HEK293 (cell line): ENCODE measurements at regions not wholly inside any gene's neighbourhood (a gene's known extent, or its start where the extent isn't known, plus 50 kb on each side); places are given as distances from the start of the nearest gene placed in this dataset.

Source experiments
- CTCF ChIA-PET: fragments of 350-600 bp; formaldehyde crosslinking; extraction: SDS; loops from one replicate; lab custom pipeline; 2021; ENCODE audit warnings: antibody characterized with exemption; lab: Yijun Ruan, JAX
- POLR2A ChIA-PET: fragments of 300-600 bp; formaldehyde crosslinking; extraction: SDS; loops from one replicate; lab custom pipeline; 2020; ENCODE audit warnings: antibody characterized with exemption, inconsistent platforms; lab: Yijun Ruan, JAX
- H3K27ac ChIP-seq: fragments of 200-500 bp; sonication (Bioruptor generic); 2 replicates; pipeline ENCODE4 v1.5.1; 2014; ENCODE audit warnings: low read depth, low read length, control low read depth, inconsistent platforms; ENCODE audit errors: extremely low read depth
- H3K36me3 ChIP-seq, 2 experiments: fragments of 200-500 bp in 1 of 2; sonication (Bioruptor generic) in 1 of 2; 1 replicate in 1 of 2; 2 replicates in 1 of 2; pipeline ENCODE4 v1.5.1; 2014 to 2017; ENCODE audit warnings: inconsistent platforms in 2 of 2, low read length in 2 of 2; ENCODE audit not compliant: control insufficient read depth in 2 of 2, insufficient read depth in 1 of 2
- H3K4me1 ChIP-seq: fragments of 200-500 bp; sonication (Bioruptor generic); 2 replicates; pipeline ENCODE4 v1.5.1; 2014; ENCODE audit warnings: mild to moderate bottlenecking, low read length, inconsistent platforms; ENCODE audit not compliant: control insufficient read depth, insufficient read depth
- H3K4me3 ChIP-seq: 2 replicates; pipeline ENCODE4 v1.5.1; 2011; ENCODE audit warnings: low read depth, mild to moderate bottlenecking, control low read depth, low read length, moderate library complexity
- H3K9me3 ChIP-seq: fragments of 200-500 bp; sonication (Bioruptor generic); 2 replicates; pipeline ENCODE4 v1.5.1; 2014; ENCODE audit warnings: low read depth, low read length, inconsistent platforms; ENCODE audit not compliant: control insufficient read depth, insufficient read depth
- HOXD13 ChIP-seq: sonication (generic); formaldehyde crosslinking; IDR thresholded peaks from 2 replicates; pipeline ENCODE4 v1.8.0; 2022; ENCODE audit warnings: missing genetic modification reagents, borderline replicate concordance
- SCRT2 ChIP-seq: fragments of 450-650 bp; formaldehyde crosslinking; IDR thresholded peaks from 2 replicates; pipeline ENCODE4 v1.5.1; 2016; ENCODE audit warnings: missing biosample characterization, missing genetic modification characterization
- SP7 ChIP-seq: fragments of 450-650 bp; formaldehyde crosslinking; IDR thresholded peaks from 2 replicates; pipeline ENCODE4 v1.5.1; 2016; ENCODE audit warnings: missing biosample characterization, missing genetic modification characterization
- WT1 ChIP-seq: fragments of 450-650 bp; formaldehyde crosslinking; IDR thresholded peaks from 2 replicates; pipeline ENCODE4 v1.5.1; 2016; ENCODE audit warnings: missing biosample characterization, missing genetic modification characterization
- YY1 ChIP-seq: fragments of 450-650 bp; formaldehyde crosslinking; IDR thresholded peaks from 2 replicates; pipeline ENCODE4 v1.5.1; 2018; ENCODE audit warnings: missing biosample characterization, missing genetic modification characterization
- ZBTB8A ChIP-seq: fragments of 450-650 bp; formaldehyde crosslinking; IDR thresholded peaks from 2 replicates; pipeline ENCODE4 v1.5.1; 2016; ENCODE audit warnings: missing biosample characterization, missing genetic modification characterization
- ZFP37 ChIP-seq: fragments of 450-650 bp; formaldehyde crosslinking; IDR thresholded peaks from 2 replicates; pipeline ENCODE4 v1.5.1; 2016; ENCODE audit warnings: missing biosample characterization, missing genetic modification characterization
- ZNF132 ChIP-seq: fragments of 450-650 bp; formaldehyde crosslinking; IDR thresholded peaks from 2 replicates; pipeline ENCODE4 v1.5.1; 2017; ENCODE audit warnings: missing biosample characterization, missing genetic modification characterization, borderline replicate concordance
- ZNF423 ChIP-seq: fragments of 450-650 bp; formaldehyde crosslinking; IDR thresholded peaks from 2 replicates; pipeline ENCODE4 v1.5.1; 2016; ENCODE audit warnings: missing biosample characterization, missing genetic modification characterization
- ZNF48 ChIP-seq: fragments of 450-650 bp; formaldehyde crosslinking; IDR thresholded peaks from 2 replicates; pipeline ENCODE4 v1.5.1; 2016; ENCODE audit warnings: missing biosample characterization, missing genetic modification characterization
- ZNF501 ChIP-seq: fragments of 450-650 bp; formaldehyde crosslinking; IDR thresholded peaks from 2 replicates; pipeline ENCODE4 v1.5.1; 2016; ENCODE audit warnings: missing biosample characterization, missing genetic modification characterization
- ZNF518A ChIP-seq: fragments of 450-650 bp; formaldehyde crosslinking; conservative IDR thresholded peaks from 2 replicates; pipeline ENCODE4 v1.5.1; 2016; ENCODE audit warnings: low read depth, missing biosample characterization, missing genetic modification characterization
- ZNF530 ChIP-seq: fragments of 450-650 bp; formaldehyde crosslinking; IDR thresholded peaks from 2 replicates; pipeline ENCODE4 v1.5.1; 2016; ENCODE audit warnings: low read depth, missing biosample characterization, missing genetic modification characterization
- ZNF654 ChIP-seq: fragments of 450-650 bp; formaldehyde crosslinking; IDR thresholded peaks from 2 replicates; pipeline ENCODE4 v1.5.1; 2016; ENCODE audit warnings: low read depth, missing biosample characterization, missing genetic modification characterization
- ZNF670 ChIP-seq: fragments of 450-650 bp; formaldehyde crosslinking; IDR thresholded peaks from 2 replicates; pipeline ENCODE4 v1.5.1; 2016; ENCODE audit warnings: missing biosample characterization, missing genetic modification characterization, low read depth
- ZNF791 ChIP-seq: fragments of 450-650 bp; formaldehyde crosslinking; IDR thresholded peaks from 2 replicates; pipeline ENCODE4 v1.5.1; 2016; ENCODE audit warnings: missing biosample characterization, missing genetic modification characterization
- ZSCAN18 ChIP-seq: fragments of 450-650 bp; formaldehyde crosslinking; IDR thresholded peaks from 2 replicates; pipeline ENCODE4 v1.5.1; 2016; ENCODE audit warnings: missing biosample characterization, missing genetic modification characterization
- ZSCAN30 ChIP-seq: fragments of 450-650 bp; IDR thresholded peaks from 2 replicates; pipeline ENCODE4 v1.5.1; 2018; ENCODE audit warnings: missing biosample characterization, mild to moderate bottlenecking, missing genetic modification characterization, moderate library complexity

- Histone ChIP-seq H3K4me1 (no peaks in the 10 kb centered on the region), H3K9me3 (no peaks in the 10 kb centered on the region), H3K36me3 (no peaks in the 10 kb centered on the region), H3K27ac (no peak overlapping the region), H3K4me3 (no peak overlapping the region)
- ChIA-PET CTCF (no interaction called here), POLR2A (no interaction called here)
- TF ChIP-seq ZNF132 (tag by site-specific recombination) = no peak
- no peak for TF ChIP-seq ZNF518A (tag by site-specific recombination)
- no peak for TF ChIP-seq ZNF670 (tag by site-specific recombination)
- no peak for TF ChIP-seq ZNF48 (tag by site-specific recombination)
- TF ChIP-seq ZNF423 (tag by site-specific recombination) = no peak
Measured at GRCh38 chr13:111952814-111953213, 114.1 kb upstream of the SOX1 start.

GRCh38 chr13:111953546-111954178, 113.3 kb upstream of the SOX1 start:
- H3K4me1 ChIP-seq = no peaks in the 10 kb centered on the region
- ChIA-PET CTCF (no interaction called here), POLR2A (no interaction called here)
- H3K27ac ChIP-seq = no peak overlapping the region
- no peak overlapping the region for H3K4me3 ChIP-seq
- H3K36me3 ChIP-seq = no peaks in the 10 kb centered on the region
- no peaks in the 10 kb centered on the region for H3K9me3 ChIP-seq
- TF ChIP-seq WT1 (tag by site-specific recombination) = no peak

- no peak for TF ChIP-seq ZNF518A (tag by site-specific recombination)
- no peak for TF ChIP-seq SCRT2
- no peak for TF ChIP-seq YY1
- TF ChIP-seq ZNF501 = no peak
- TF ChIP-seq ZSCAN30 (tag by site-specific recombination) = no peak
- no peak for TF ChIP-seq ZNF530 (tag by site-specific recombination)
- TF ChIP-seq SP7 (tag by site-specific recombination) = no peak
- TF ChIP-seq ZNF654 (tag by site-specific recombination) = no peak
- no peak for TF ChIP-seq ZFP37 (tag by site-specific recombination)
- no peak for TF ChIP-seq ZNF791 (tag by site-specific recombination)
- no peak for TF ChIP-seq HOXD13
- TF ChIP-seq ZSCAN18 (tag by site-specific recombination) = no peak
- TF ChIP-seq ZBTB8A (tag by site-specific recombination) = no peak
- Histone ChIP-seq H3K36me3 (no peaks in the 10 kb centered on the region), H3K9me3 (no peaks in the 10 kb centered on the region), H3K4me3 (no peak overlapping the region), H3K27ac (no peak overlapping the region), H3K4me1 (no peaks in the 10 kb centered on the region)
- CTCF ChIA-PET = no interaction called here
- POLR2A ChIA-PET = no interaction called here
Measured at GRCh38 chr13:111954661-111955411, 112.1 kb upstream of the SOX1 start.
